T1000 (cell line): ENCODE measurements at regions not wholly inside any gene's neighbourhood (a gene's known extent, or its start where the extent isn't known, plus 50 kb on each side); places are given as distances from the start of the nearest gene placed in this dataset.
A peak's percentile ranks its signal among the peaks of the same experiment; 100 is the strongest.
"Not testable (repeated sequence)": the region's sequence is repeated elsewhere in the genome, so short reads cannot be mapped to it uniquely, and the experiment has no call there.

ENCODE experiments used
- DNase-seq: peaks from one replicate; lab custom pipeline; 2025; ENCODE audit warnings: mixed read lengths; lab: John Stamatoyannopoulos, UW

- DNase-seq: peak; percentile 81
Measured at GRCh38 chr6:12348530-12349511, 58.7 kb downstream of the EDN1 start.

DNA sequence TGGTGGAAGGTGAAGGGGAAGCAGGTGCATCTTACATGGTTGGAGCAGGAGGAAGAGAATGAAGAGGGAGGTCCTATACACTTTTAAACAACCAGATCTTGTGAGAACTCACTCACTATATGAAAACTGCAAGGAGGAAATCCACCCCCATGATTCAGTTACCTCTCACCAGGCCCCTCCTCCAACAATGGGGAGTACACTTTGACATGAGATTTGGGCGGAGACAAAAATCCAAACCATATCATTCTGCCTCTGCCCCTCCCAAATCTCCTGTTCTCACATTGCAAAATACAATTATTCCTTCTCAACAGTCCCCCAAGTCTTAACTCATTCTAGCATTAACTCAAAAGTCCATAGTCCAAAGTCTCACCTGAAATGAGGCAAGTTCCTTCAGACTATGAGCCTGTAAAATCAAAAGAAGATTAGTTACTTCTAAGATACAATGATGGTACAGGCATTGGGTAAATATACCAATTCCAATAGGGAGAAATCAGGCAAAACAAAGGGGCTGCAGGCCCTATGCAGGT, 60.5 kb downstream of the EDN1 start:
- no peak for DNase-seq

DNA sequence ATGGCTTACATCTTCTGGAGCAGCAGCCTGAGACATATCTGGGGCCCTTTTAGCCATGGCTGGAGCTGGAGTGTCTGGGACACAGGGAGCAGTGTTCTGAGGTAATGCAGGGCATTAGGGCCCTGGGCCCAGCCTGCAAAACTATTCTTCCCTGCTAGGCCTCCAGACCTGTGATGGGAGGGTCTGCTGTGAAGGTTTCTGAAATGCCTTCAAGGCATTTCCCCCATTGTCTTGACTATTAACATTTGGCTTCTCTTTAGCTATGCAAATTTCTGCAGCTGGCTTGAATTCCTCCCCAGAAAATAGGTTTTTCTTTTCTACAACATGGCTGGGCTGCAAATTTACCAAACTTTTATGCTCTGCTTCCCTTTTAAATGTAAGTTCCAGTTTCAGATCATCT, 61.5 kb downstream of the EDN1 start:
- no peak for DNase-seq

DNA sequence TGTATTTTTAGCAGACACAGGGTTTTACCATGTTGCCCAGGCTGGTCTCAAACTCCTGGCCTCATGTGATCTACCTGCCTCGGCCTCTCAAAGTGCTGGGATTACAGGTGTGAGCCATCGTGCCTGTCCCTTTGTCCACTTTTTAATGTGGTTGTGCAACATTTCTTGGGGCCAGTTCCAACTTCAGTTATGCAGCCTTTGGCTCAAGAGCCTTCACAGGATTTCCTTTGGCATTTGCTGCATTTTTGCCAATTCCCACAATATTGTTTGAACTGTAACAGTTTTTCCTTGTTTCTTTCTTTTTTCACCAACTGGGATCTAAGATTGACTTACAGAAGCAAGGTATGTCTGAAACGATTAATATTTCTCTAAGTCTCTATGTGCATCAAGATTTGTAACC, 63.6 kb downstream of the EDN1 start:
- no peak for DNase-seq

- DNase-seq: peak; percentile 22
Measured at GRCh38 chr6:12354499-12354898, 64.3 kb downstream of the EDN1 start.

DNA sequence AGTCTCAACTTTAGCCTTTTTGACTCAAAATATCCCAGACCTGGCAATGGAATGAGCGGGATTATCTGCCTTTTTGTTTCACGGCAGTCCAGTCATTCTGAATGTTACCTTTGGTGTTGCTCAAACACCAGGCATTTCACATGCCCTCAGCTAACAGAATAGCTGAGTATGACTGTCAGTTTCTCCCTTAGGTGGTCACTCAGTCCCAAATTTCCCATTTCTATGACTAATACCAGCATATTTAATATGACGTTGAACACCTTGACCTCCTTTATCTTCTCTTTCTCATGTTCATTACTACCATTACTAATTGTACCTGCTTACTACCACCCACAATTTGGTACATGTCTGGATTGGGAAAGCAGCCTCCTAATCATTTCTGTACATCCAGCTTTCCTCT, 65.2 kb downstream of the EDN1 start:
- DNase-seq: no peak

DNA sequence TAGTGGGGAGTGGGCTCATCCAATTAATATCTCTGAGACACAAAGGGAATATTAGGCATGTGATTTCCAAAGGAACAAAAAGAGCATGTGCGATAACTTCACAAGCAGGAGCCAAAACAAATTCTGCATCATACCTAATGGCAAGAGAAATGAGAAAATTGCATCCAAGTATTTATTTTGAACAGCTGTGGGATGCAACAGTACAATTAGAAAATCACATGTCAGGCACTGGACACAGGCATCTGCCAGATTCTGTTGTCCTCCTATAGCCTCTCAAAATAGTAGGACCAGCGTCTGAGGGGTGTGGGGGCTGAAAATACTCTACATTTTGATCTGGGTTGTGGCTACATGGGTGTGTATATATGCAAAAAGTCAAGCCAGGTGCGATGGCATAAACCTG, 66.3 kb downstream of the EDN1 start:
- DNase-seq: no peak

DNA sequence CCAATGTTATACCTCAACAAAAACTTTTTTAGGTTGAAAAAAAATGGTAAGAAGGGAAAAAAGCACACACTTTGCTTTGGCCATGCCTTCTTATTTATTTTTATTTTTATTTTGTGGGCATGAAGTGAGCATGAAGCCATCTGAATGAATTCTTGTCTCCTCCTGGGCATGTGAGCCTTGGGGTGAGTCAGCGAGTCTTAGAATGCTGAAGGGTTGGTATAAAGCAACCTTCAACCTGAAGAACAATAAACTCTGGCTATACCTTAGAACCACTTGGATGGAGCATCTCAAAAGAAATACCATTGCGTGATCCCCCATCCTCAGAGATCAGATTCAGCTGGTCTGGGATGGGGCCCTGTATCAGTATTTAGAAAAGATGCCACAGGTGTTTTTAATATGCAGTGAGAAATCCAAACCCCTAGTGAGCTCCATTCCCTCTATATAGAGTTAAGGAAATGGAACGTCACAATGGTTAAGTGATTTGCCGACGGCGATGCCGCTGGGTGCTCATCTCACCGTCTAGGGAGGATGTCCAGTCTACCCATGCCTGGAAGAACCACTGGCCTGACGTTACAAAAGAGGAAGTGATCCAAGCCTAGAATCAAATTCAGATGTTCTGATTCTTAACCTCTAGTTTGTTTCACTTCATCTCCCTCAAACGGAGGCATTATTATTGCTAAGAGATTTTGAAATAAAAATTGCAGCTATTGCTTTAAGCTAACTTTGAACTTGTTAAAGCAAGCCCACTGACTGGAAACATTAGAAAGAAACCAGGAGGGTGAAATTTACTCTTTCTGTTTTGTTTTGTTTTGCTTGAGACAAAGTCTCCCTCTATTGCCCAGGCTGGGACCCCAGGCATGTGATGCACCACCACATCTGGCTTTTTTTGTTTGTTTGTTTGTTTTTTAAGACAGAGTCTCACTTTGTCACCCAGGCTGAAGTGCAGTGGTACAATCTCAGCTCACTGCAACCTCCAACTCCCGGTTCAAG, 67.1 kb downstream of the EDN1 start:
- no peak for DNase-seq

DNA sequence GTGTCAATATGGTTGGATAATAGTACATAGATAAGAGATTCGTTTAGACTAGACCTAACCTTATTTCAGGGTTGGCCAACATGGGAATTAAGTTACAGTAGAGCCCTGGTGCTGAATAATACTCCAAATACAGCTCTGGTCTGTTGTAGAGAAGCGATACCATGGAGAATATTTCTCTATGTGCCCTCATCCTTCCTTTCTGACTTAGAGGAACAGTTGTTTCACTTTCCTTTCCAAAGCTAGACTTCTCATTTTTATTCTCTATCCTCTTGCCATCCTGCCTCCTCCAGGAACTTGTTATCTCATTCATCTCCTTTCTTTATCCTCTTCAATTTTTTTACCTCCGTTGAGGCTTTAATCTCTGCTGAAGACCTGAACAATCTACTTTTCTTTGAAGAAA, 68.9 kb downstream of the EDN1 start:
- no peak for DNase-seq

GRCh38 chr6:12361042-12361765, 71.0 kb downstream of the EDN1 start:
- no peak for DNase-seq

DNA sequence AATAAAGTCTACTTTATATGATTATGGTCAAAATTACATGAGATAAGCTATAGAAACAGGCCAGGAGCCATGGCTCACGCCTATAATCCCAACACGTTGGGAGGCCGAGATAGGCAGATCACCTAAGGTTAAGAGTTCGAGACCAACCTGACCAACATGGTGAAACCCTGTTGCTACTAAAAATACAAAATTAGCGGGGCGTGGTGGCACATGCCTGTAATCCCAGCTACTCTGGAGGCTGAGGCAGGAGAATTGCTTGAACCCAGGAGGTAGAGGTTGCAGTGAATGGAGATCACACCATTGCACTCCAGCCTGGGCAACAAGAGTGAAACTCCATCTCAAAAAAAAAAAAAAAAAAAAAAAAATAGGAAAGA, 73.1 kb downstream of the EDN1 start:
- not testable (repeated sequence) for DNase-seq

- DNase-seq: no peak
Measured at GRCh38 chr6:12363651-12364381, 73.7 kb downstream of the EDN1 start.

- no peak for DNase-seq
Measured at GRCh38 chr6:12364621-12365020, 74.5 kb downstream of the EDN1 start.

DNA sequence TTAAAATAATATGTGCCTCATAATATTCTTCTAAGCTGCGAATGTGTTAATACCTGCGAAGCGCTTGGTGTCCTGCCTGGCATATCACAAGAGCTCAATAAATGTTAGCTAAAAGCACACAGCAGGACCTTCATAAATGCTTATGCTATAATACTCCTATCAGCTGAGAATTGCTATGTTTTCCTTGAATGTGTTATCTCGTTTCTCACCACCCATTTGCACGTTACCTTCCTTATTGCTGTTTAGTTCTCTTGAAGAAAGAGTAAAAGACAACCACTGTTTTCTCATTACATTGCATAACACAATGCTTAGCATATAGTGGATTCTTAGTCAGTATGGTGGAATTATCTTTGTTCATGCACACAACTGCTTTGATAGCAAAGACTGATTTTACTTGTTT, 76.6 kb downstream of the EDN1 start:
- DNase-seq: no peak

DNA sequence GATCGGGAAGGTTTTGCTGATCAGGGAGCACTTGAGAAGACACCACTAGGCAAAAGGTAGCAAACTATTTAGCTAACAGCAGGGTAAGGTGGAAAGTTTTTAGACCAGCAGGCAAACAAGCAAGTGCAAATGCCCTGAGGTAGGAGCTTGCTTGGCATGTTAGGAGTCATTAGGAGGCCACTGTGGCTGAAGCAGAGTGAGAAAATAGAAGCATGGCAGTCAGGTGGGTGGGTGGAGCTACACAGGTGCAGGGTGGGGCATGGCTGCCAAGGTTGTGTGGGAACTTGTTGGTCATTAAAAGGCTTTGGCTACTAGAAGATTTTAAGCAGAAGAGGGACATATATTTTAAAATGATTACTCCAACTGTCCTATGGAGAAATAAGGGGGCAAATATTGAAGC, 77.3 kb downstream of the EDN1 start:
- no peak for DNase-seq

- no peak for DNase-seq
Measured at GRCh38 chr6:12369355-12369754, 79.2 kb downstream of the EDN1 start.

DNA sequence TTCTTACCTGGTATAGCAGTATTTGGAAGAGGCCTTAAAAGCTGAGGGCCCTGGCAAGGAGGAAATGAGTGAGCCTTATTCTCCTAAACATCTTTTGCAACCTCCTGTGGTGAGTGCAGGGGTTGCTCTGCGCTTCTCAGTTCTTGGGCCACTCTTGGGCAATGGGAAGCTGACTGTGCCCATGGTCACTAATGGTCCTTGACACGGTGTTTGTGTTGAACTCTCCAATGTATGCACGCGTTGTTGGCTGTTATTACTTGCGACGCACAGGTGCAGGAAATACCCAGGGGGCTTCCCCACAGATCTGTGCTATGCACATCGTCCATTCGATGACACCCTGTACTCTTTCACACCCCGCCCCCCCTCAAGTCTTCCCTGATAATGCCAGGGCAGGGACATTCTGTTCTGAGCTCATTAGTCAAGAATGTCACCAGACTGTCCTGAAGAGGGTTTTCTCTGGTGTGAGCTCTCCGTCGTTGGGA, 79.7 kb downstream of the EDN1 start:
- no peak for DNase-seq

- no peak for DNase-seq
Measured at GRCh38 chr6:12371151-12371550, 81.0 kb downstream of the EDN1 start.

DNA sequence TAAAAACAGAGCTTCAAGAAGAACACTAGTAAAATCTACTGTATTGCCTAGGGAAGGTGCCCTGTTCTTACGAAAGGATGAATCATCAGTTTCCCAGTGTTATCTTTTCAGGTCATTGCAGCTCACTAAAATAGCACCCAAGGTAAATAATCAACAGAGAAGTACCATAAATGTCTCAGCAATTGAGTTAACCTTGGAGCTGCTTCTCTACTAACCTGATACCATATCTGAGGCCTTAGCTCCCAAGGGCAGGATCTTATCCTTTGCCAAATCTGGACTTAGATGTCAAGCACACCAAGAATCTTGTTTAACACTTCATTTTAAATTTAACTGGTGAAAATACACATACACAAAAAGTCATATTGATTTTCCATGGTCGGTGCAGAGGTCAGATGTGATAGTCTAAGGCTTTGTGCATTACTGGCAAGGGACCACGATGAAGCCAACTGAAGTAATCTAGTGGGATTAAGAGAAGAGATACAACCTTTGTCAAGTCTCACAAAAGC, 81.5 kb downstream of the EDN1 start:
- DNase-seq: no peak

GRCh38 chr6:12379181-12379580, 89.0 kb downstream of the EDN1 start:
- no peak for DNase-seq

GRCh38 chr6:12381587-12381986, 91.4 kb downstream of the EDN1 start:
- no peak for DNase-seq
